Hepatic stellate cell (primary cell): ENCODE measurements at regions not wholly inside any gene's neighbourhood (a gene's known extent, or its start where the extent isn't known, plus 50 kb on each side); places are given as distances from the start of the nearest gene placed in this dataset.

Experiments used
- DNase-seq: peaks from one replicate; pipeline ENCODE4 v3.0.0; 2011; ENCODE audit warnings: low spot score

- no peak for DNase-seq
Observed at GRCh38 chr13:22061371-22061805, 390.5 kb downstream of the FGF9 start.

- DNase-seq, result no peak
Observed at GRCh38 chr13:22061806-22062391, 391.0 kb downstream of the FGF9 start.

GRCh38 chr13:22062478-22063205 is 391.8 kb downstream of the FGF9 start:
- DNase-seq, result no peak

- DNase-seq, result no peak
Observed at GRCh38 chr13:22063416-22064124, 392.7 kb downstream of the FGF9 start.

- DNase-seq, result no peak
Observed at GRCh38 chr13:22064854-22065620, 394.2 kb downstream of the FGF9 start.

- DNase-seq, result no peak
Observed at GRCh38 chr13:22073718-22074117, 402.8 kb downstream of the FGF9 start.

- DNase-seq, result no peak
Observed at GRCh38 chr13:22074403-22074802, 403.5 kb downstream of the FGF9 start.

GRCh38 chr13:22076658-22077057 is 405.8 kb downstream of the FGF9 start:
- DNase-seq, result no peak

GRCh38 chr13:22077205-22077683 is 406.4 kb downstream of the FGF9 start:
- no peak for DNase-seq

- no peak for DNase-seq
Observed at GRCh38 chr13:22077764-22078163, 406.9 kb downstream of the FGF9 start.

GRCh38 chr13:22079961-22080360 is 409.1 kb downstream of the FGF9 start:
- no peak for DNase-seq

GRCh38 chr13:22080832-22081231 is 410.0 kb downstream of the FGF9 start:
- DNase-seq, result no peak

GRCh38 chr13:22081430-22081829 is 410.6 kb downstream of the FGF9 start:
- no peak for DNase-seq

- no peak for DNase-seq
Observed at GRCh38 chr13:22082030-22082429, 411.2 kb downstream of the FGF9 start.

- DNase-seq, result no peak
Observed at GRCh38 chr13:22082437-22083100, 411.7 kb downstream of the FGF9 start.

GRCh38 chr13:22085001-22085400 is 414.1 kb downstream of the FGF9 start:
- DNase-seq, result no peak

GRCh38 chr13:22086597-22087330 is 415.9 kb downstream of the FGF9 start:
- no peak for DNase-seq

GRCh38 chr13:22090106-22090505 is 419.2 kb downstream of the FGF9 start:
- no peak for DNase-seq

GRCh38 chr13:22091222-22091970 is 420.5 kb downstream of the FGF9 start:
- no peak for DNase-seq

- DNase-seq, result no peak
Observed at GRCh38 chr13:22091971-22092300, 421.1 kb downstream of the FGF9 start.
